HEK293T (cell line): ENCODE measurements at regions not wholly inside any gene's neighbourhood (a gene's known extent, or its start where the extent isn't known, plus 50 kb on each side); places are given as distances from the start of the nearest gene placed in this dataset.

ENCODE experiments used
- BHLHE40 ChIP-seq: fragments of 450-650 bp; IDR thresholded peaks from 2 replicates; pipeline ENCODE4 v1.6.1; 2016; ENCODE audit warnings: mild to moderate bottlenecking, moderate library complexity, borderline replicate concordance
- CTBP1 ChIP-seq: fragments of 450-650 bp; IDR thresholded peaks from 2 replicates; pipeline ENCODE4 v1.6.1; 2016; ENCODE audit warnings: borderline replicate concordance
- ELF4 ChIP-seq: fragments of 450-650 bp; IDR thresholded peaks from 2 replicates; pipeline ENCODE4 v1.6.1; 2017; ENCODE audit warnings: antibody characterized with exemption
- FOXA1 ChIP-seq: fragments of 450-650 bp; IDR thresholded peaks from 2 replicates; pipeline ENCODE4 v1.6.1; 2016; ENCODE audit warnings: mild to moderate bottlenecking
- TARDBP ChIP-seq: fragments of 450-650 bp; IDR thresholded peaks from 2 replicates; pipeline ENCODE4 v1.6.1; 2016
- TF ChIP-seq, protein P1 (sequence below): fragments of 450-650 bp; IDR thresholded peaks from 2 replicates; pipeline ENCODE4 v1.6.1; 2016

DNA sequence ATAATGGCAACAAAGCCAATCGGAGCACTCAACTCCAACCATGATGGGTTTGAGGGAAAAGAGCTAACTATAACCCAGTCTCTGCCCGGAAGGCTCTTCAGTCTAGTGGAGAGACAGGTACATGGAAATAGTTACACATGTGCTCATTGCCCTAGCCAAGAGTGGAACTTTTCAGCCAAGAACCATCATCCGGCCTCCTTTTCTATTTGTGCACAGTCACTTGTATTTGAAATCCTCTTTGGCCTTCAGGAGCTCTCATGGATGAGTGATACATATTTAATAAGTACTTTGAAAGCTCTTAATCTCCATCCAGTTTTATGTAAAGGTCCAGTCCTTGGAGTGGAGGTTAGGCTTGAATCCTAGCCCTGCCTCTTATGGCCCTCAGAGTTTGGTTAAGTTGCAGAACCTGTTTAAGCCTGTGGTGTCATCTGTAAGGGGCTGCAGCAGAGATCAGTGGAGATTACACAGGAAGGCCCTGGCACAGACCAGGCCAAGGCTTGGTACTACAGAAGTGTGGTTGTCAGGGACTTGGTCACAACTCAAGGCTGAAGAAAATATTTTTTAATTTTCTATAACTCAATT, 72.3 kb upstream of the SMLR1 start:
- TF ChIP-seq CTBP1 (no peak), FOXA1 (no peak), BHLHE40 (no peak), TARDBP (no peak), ELF4 (no peak)
- TF ChIP-seq, protein P1, sequence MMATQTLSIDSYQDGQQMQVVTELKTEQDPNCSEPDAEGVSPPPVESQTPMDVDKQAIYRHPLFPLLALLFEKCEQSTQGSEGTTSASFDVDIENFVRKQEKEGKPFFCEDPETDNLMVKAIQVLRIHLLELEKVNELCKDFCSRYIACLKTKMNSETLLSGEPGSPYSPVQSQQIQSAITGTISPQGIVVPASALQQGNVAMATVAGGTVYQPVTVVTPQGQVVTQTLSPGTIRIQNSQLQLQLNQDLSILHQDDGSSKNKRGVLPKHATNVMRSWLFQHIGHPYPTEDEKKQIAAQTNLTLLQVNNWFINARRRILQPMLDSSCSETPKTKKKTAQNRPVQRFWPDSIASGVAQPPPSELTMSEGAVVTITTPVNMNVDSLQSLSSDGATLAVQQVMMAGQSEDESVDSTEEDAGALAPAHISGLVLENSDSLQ = no peak
